ENCODE measurements at regions not wholly inside any gene's neighbourhood (a gene's known extent, or its start where the extent isn't known, plus 50 kb on each side); places are given as distances from the start of the nearest gene placed in this dataset.

- Histone ChIP-seq H3K27me3 (ENCODE audit: insufficient read depth, low read depth) (no peaks in the 10 kb centered on the region), H3F3A (ENCODE audit: insufficient read depth, low read depth) (no peaks in the 10 kb centered on the region), H4K20me1 (ENCODE audit: insufficient read depth) (no peaks in the 10 kb centered on the region), H3K36me3 (ENCODE audit: low read depth) (no peaks in the 10 kb centered on the region), H3K79me2 (ENCODE audit: low read depth) (no peaks in the 10 kb centered on the region), H3K9me3 (ENCODE audit: insufficient read depth, low read depth) (no peaks in the 10 kb centered on the region; the same call in 1 of the 2 replicates), H3K4me3 (no peak overlapping the region), H3K9me2 (ENCODE audit: insufficient read depth) (no peaks in the 10 kb centered on the region; the same call in 1 of the 2 replicates), H2AFZ (no peak overlapping the region), H3K4me2 (no peak overlapping the region), H3K4me1 (replicated peaks; ENCODE audit: insufficient read depth) (peaks cover 15% of the 10 kb centered on the region), H3K27ac (no peak overlapping the region)
- CTCF ChIA-PET, result no interaction called here
- no peak for DNase-seq
- TF ChIP-seq CTCF (conservative IDR thresholded peaks at IDR 0.05) (no peak), EZH2 (IDR thresholded peaks at IDR 0.05; ENCODE audit: low read depth) (no peak)
- POLR2A ChIA-PET (ENCODE audit: unreplicated experiment), result no interaction called here
- no TSS peak for BruUV-seq (replicated peaks)
- intact Hi-C loops (cut with micrococcal nuclease; ENCODE audit: unreplicated experiment), result no loop called here
Observed at GRCh38 chr11:129589190-129589860, 213.7 kb downstream of the BARX2 start.

GRCh38 chr11:129590030-129590752, 214.5 kb downstream of the BARX2 start:
- intact Hi-C loops (cut with micrococcal nuclease; ENCODE audit: unreplicated experiment), result loop anchor here (5.0 kb wide), 2 partner anchors 147 to 213 kb away; partner anchors contain the start of gene BARX2
- no peaks in the 10 kb centered on the region for H3F3A ChIP-seq (ENCODE audit: insufficient read depth, low read depth)
- H3K27me3 ChIP-seq (ENCODE audit: insufficient read depth, low read depth), result no peaks in the 10 kb centered on the region
- DNase-seq, result no peak
- no peak overlapping the region for H3K27ac ChIP-seq
- H3K9me2 ChIP-seq (ENCODE audit: insufficient read depth), result no peaks in the 10 kb centered on the region; the same call in 1 of the 2 replicates
- BruUV-seq (replicated peaks), result no TSS peak
- H3K36me3 ChIP-seq (ENCODE audit: low read depth), result no peaks in the 10 kb centered on the region
- ChIA-PET POLR2A (ENCODE audit: unreplicated experiment) (interaction anchor here (0.8 kb wide), 1 partner anchor 1127 kb away, joined by 10 read pairs; no protein-coding TSS in a partner anchor), CTCF (no interaction called here)
- peaks cover 15% of the 10 kb centered on the region for H3K4me1 ChIP-seq (replicated peaks; ENCODE audit: insufficient read depth)
- no peak overlapping the region for H3K4me2 ChIP-seq
- H3K9me3 ChIP-seq (ENCODE audit: insufficient read depth, low read depth), result no peaks in the 10 kb centered on the region; the same call in 1 of the 2 replicates
- H3K4me3 ChIP-seq, result no peak overlapping the region
- H3K79me2 ChIP-seq (ENCODE audit: low read depth), result no peaks in the 10 kb centered on the region
- TF ChIP-seq CTCF (conservative IDR thresholded peaks at IDR 0.05) (no peak), EZH2 (IDR thresholded peaks at IDR 0.05; ENCODE audit: low read depth) (no peak)
- no peak overlapping the region for H2AFZ ChIP-seq
- no peaks in the 10 kb centered on the region for H4K20me1 ChIP-seq (ENCODE audit: insufficient read depth)

- peak in 1 of 2 experiments; percentile 39 for DNase-seq
- no TSS peak for BruUV-seq (replicated peaks)
Observed at GRCh38 chr11:129590753-129591475, 215.3 kb downstream of the BARX2 start.

More at GRCh38 chr11:129590753-129591475, 215.3 kb downstream of the BARX2 start:
- no peaks in the 10 kb centered on the region for H4K20me1 ChIP-seq (ENCODE audit: insufficient read depth)
- no peak overlapping the region for H3K27ac ChIP-seq
- H3K4me3 ChIP-seq, result no peak overlapping the region
- no peaks in the 10 kb centered on the region for H3K27me3 ChIP-seq (ENCODE audit: insufficient read depth, low read depth)
- intact Hi-C loops (cut with micrococcal nuclease; ENCODE audit: unreplicated experiment), result loop anchor here (5.0 kb wide), 2 partner anchors 146 to 214 kb away; partner anchors contain the start of gene BARX2
- H2AFZ ChIP-seq, result no peak overlapping the region
- no peak for TF ChIP-seq CTCF (conservative IDR thresholded peaks at IDR 0.05)
- H3K9me2 ChIP-seq (ENCODE audit: insufficient read depth), result no peaks in the 10 kb centered on the region; the same call in 1 of the 2 replicates
- no peaks in the 10 kb centered on the region for H3K79me2 ChIP-seq (ENCODE audit: low read depth)
- H3K4me1 ChIP-seq (replicated peaks; ENCODE audit: insufficient read depth), result peaks cover 15% of the 10 kb centered on the region
- POLR2A ChIA-PET (ENCODE audit: unreplicated experiment), result interaction anchor here (0.6 to 0.8 kb wide), 2 partner anchors 130 to 1128 kb away, joined by 4 to 10 read pairs; no protein-coding TSS in a partner anchor
- no peaks in the 10 kb centered on the region for H3F3A ChIP-seq (ENCODE audit: insufficient read depth, low read depth)
- no peaks in the 10 kb centered on the region for H3K36me3 ChIP-seq (ENCODE audit: low read depth)
- H3K4me2 ChIP-seq, result no peak overlapping the region
- CTCF ChIA-PET, result no interaction called here
- no peaks in the 10 kb centered on the region; the same call in 1 of the 2 replicates for H3K9me3 ChIP-seq (ENCODE audit: insufficient read depth, low read depth)
